HG03095 (cell line): ENCODE measurements at regions not wholly inside any gene's neighbourhood (a gene's known extent, or its start where the extent isn't known, plus 50 kb on each side); places are given as distances from the start of the nearest gene placed in this dataset.
A peak's percentile ranks its signal among the peaks of the same experiment; 100 is the strongest.
"Not testable (repeated sequence)": the region's sequence is repeated elsewhere in the genome, so short reads cannot be mapped to it uniquely, and the experiment has no call there.

Experiments
- ATAC-seq: cut with Tn5 transposase; IDR thresholded peaks from one replicate; pipeline ENCODE4 v1.9.1; 2021; ENCODE audit warnings: moderate library complexity; ENCODE audit not compliant: unreplicated experiment

GRCh38 chr2:184047536-184047935, 550.8 kb upstream of the ZNF804A start:
- ATAC-seq = no peak

- ATAC-seq = no peak
Measured at GRCh38 chr2:184049566-184049965, 548.8 kb upstream of the ZNF804A start.

GRCh38 chr2:184053326-184053725, 545.0 kb upstream of the ZNF804A start:
- no peak for ATAC-seq

- ATAC-seq = not testable (repeated sequence)
Measured at GRCh38 chr2:184054419-184054818, 543.9 kb upstream of the ZNF804A start.

GRCh38 chr2:184057910-184058309, 540.4 kb upstream of the ZNF804A start:
- no peak for ATAC-seq

- ATAC-seq = not testable (repeated sequence)
Measured at GRCh38 chr2:184060268-184060667, 538.1 kb upstream of the ZNF804A start.

- ATAC-seq = no peak
Measured at GRCh38 chr2:184067502-184067901, 530.8 kb upstream of the ZNF804A start.

- ATAC-seq = no peak
Measured at GRCh38 chr2:184072470-184072869, 525.9 kb upstream of the ZNF804A start.

- no peak for ATAC-seq
Measured at GRCh38 chr2:184078496-184078895, 519.8 kb upstream of the ZNF804A start.

GRCh38 chr2:184091456-184091855, 506.9 kb upstream of the ZNF804A start:
- ATAC-seq = no peak

GRCh38 chr2:184113696-184114403, 484.5 kb upstream of the ZNF804A start:
- peak; percentile 66 for ATAC-seq

- no peak for ATAC-seq
Measured at GRCh38 chr2:184114439-184114838, 483.9 kb upstream of the ZNF804A start.

- ATAC-seq = no peak
Measured at GRCh38 chr2:184119989-184120800, 478.1 kb upstream of the ZNF804A start.

GRCh38 chr2:184125867-184126266, 472.5 kb upstream of the ZNF804A start:
- ATAC-seq = no peak

GRCh38 chr2:184129073-184129472, 469.3 kb upstream of the ZNF804A start:
- ATAC-seq = no peak

GRCh38 chr2:184137955-184138354, 460.4 kb upstream of the ZNF804A start:
- no peak for ATAC-seq

- no peak for ATAC-seq
Measured at GRCh38 chr2:184141866-184142265, 456.5 kb upstream of the ZNF804A start.

GRCh38 chr2:184154438-184154837, 443.9 kb upstream of the ZNF804A start:
- no peak for ATAC-seq

GRCh38 chr2:184155791-184156190, 442.5 kb upstream of the ZNF804A start:
- no peak for ATAC-seq

- no peak for ATAC-seq
Measured at GRCh38 chr2:184157141-184157540, 441.2 kb upstream of the ZNF804A start.

GRCh38 chr2:184162426-184162825, 435.9 kb upstream of the ZNF804A start:
- no peak for ATAC-seq

- ATAC-seq = not testable (repeated sequence)
Measured at GRCh38 chr2:184168823-184169222, 429.5 kb upstream of the ZNF804A start.
